Transverse colon (tissue), 4 donors: ENCODE measurements at regions not wholly inside any gene's neighbourhood (a gene's known extent, or its start where the extent isn't known, plus 50 kb on each side); places are given as distances from the start of the nearest gene placed in this dataset.

Source experiments
- CTCF ChIP-seq, 5 experiments: fragments of 200-600 bp in 3 of 5; fragments of 450-650 bp in 2 of 5; sonication (generic) in 3 of 5; IDR thresholded peaks; 1 replicate in 2 of 5; 2 replicates in 3 of 5; pipeline ENCODE4 v1.5.1; 2016 to 2017; ENCODE audit warnings: antibody characterized with exemption in 5 of 5, inconsistent platforms in 3 of 5, mild to moderate bottlenecking in 2 of 5, moderate library complexity in 1 of 5
- EP300 ChIP-seq: sonication (generic); formaldehyde crosslinking; IDR thresholded peaks from one replicate; pipeline ENCODE4 v1.6.1; 2017; ENCODE audit warnings: antibody characterized with exemption, low read depth
- POLR2A ChIP-seq: fragments of 450-650 bp; IDR thresholded peaks from one replicate; pipeline ENCODE4 v1.6.1; 2016; ENCODE audit warnings: antibody characterized with exemption, mild to moderate bottlenecking, moderate library complexity
- POLR2AphosphoS5 ChIP-seq, 3 donors: sonication (generic); formaldehyde crosslinking; IDR thresholded peaks; one replicate each; pipeline ENCODE4 v1.6.1; 2016; ENCODE audit warnings: antibody characterized with exemption in 3 of 3

DNA sequence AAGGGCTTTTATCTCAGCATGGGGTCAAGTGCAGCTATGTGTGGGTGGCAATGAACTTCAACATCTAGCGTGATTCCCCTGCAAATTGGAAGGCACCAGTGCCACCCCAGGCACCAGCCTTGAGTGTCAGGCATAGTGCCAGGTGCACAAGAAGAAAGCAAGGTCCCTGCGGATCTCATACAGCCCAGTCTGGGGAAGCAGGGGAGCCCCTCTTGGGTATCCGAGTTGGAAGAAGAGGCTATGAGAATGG is 269.0 kb downstream of the RPS24 start:
- no peak for TF ChIP-seq POLR2A
- no peak for TF ChIP-seq CTCF (IDR thresholded peaks at IDR 0.05)
- no peak for TF ChIP-seq EP300
- no peak for TF ChIP-seq POLR2AphosphoS5 (IDR thresholded peaks at IDR 0.05)
